Gastroesophageal sphincter (tissue), 4 donors: ENCODE measurements at regions not wholly inside any gene's neighbourhood (a gene's known extent, or its start where the extent isn't known, plus 50 kb on each side); places are given as distances from the start of the nearest gene placed in this dataset.

Source experiments
- ATAC-seq: fragments of 150-250 bp; one replicate; pipeline ENCODE4 v1.9.1; 2016; ENCODE audit warnings: mild to moderate bottlenecking, moderate library complexity
- H3K27ac ChIP-seq, 4 donors: fragments of 200-600 bp; sonication (generic) in 3 of 4; 1 replicate in 3 of 4; 2 replicates in 1 of 4; pipeline ENCODE4 v1.5.1; 2016 to 2019
- H3K27me3 ChIP-seq: fragments of 200-600 bp; sonication (generic); one replicate; pipeline ENCODE4 v1.5.1; 2019
- H3K36me3 ChIP-seq, 2 donors: fragments of 200-600 bp; sonication (generic); one replicate each; pipeline ENCODE4 v1.5.1; 2019; ENCODE audit warnings: control low read depth in 1 of 2
- H3K4me1 ChIP-seq, 3 donors: fragments of 200-600 bp; sonication (generic); 1 replicate in 2 of 3; 2 replicates in 1 of 3; pipeline ENCODE4 v1.5.1; 2016 to 2019; ENCODE audit warnings: control low read depth in 2 of 3
- H3K4me3 ChIP-seq, 2 donors: fragments of 200-600 bp; sonication (generic); one replicate each; pipeline ENCODE4 v1.5.1; 2019; ENCODE audit warnings: mild to moderate bottlenecking in 1 of 2, moderate library complexity in 1 of 2
- H3K9me3 ChIP-seq, 3 donors: fragments of 200-600 bp; sonication (generic); one replicate each; pipeline ENCODE4 v1.5.1; 2017 to 2019; ENCODE audit warnings: control low read depth in 2 of 3
- EP300 ChIP-seq: sonication (generic); formaldehyde crosslinking; IDR thresholded peaks from one replicate; pipeline ENCODE4 v1.6.1; 2017; ENCODE audit warnings: antibody characterized with exemption, mild to moderate bottlenecking
- POLR2A ChIP-seq, 2 donors: fragments of 450-650 bp; IDR thresholded peaks; one replicate each; pipeline ENCODE4 v1.6.1; 2017; ENCODE audit warnings: antibody characterized with exemption in 2 of 2, mild to moderate bottlenecking in 2 of 2, moderate library complexity in 1 of 2
- POLR2AphosphoS5 ChIP-seq: sonication (generic); formaldehyde crosslinking; IDR thresholded peaks from one replicate; pipeline ENCODE4 v1.6.1; 2017; ENCODE audit warnings: antibody characterized with exemption
- WGBS, 2 donors: methylation state at CpG; one replicate each; pipeline ENCODE4 v1.1.5; 2018; ENCODE audit warnings: low coverage in 1 of 2; 5-methylcytosine and 5-hydroxymethylcytosine counted together
- TF ChIP-seq, protein P1 (sequence below), 4 experiments: fragments of 200-600 bp in 2 of 4; fragments of 450-650 bp in 2 of 4; sonication (generic) in 1 of 4; IDR thresholded peaks; one replicate each; pipeline ENCODE4 v1.5.1; 2017 to 2019; ENCODE audit warnings: antibody characterized with exemption in 4 of 4, mild to moderate bottlenecking in 2 of 4, moderate library complexity in 2 of 4

DNA sequence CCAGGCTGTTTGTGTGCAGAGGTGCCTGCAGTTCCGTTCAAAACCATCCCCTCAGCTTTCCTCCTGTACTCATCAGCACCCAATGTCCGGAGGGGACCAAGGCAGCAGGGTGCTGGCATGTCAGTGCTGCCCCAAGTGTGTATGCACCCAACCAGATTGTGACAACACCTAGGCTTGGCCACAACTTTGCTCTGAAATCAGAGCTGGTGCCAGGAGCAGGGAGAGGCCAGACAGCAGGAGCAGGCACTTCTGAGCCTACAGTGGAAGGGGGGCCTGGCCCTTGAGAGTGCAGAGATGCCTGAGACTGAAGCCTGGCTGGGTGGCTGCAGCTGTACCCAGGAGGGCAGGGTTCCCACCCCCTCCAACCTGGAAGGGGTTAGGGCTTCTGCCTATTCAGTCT lies 56.5 kb upstream of the RASGEF1B start:
- ATAC-seq = no peak
- TF ChIP-seq POLR2A (IDR thresholded peaks at IDR 0.05) (no peak), POLR2AphosphoS5 (no peak), EP300 (no peak)
- TF ChIP-seq, protein P1, sequence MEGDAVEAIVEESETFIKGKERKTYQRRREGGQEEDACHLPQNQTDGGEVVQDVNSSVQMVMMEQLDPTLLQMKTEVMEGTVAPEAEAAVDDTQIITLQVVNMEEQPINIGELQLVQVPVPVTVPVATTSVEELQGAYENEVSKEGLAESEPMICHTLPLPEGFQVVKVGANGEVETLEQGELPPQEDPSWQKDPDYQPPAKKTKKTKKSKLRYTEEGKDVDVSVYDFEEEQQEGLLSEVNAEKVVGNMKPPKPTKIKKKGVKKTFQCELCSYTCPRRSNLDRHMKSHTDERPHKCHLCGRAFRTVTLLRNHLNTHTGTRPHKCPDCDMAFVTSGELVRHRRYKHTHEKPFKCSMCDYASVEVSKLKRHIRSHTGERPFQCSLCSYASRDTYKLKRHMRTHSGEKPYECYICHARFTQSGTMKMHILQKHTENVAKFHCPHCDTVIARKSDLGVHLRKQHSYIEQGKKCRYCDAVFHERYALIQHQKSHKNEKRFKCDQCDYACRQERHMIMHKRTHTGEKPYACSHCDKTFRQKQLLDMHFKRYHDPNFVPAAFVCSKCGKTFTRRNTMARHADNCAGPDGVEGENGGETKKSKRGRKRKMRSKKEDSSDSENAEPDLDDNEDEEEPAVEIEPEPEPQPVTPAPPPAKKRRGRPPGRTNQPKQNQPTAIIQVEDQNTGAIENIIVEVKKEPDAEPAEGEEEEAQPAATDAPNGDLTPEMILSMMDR (IDR thresholded peaks at IDR 0.05) = no peak
- no peaks in the 10 kb centered on the region for H3K36me3 ChIP-seq
- 100% methylated on average over 1 of the region's 2 CpGs; no CpG with 5 or more reads in 1 of the 2 donors for WGBS, 2 donors
- H3K4me3 ChIP-seq = no peak overlapping the region
- H3K4me1 ChIP-seq = no peaks in the 10 kb centered on the region
- no peak overlapping the region for H3K27ac ChIP-seq
- H3K27me3 ChIP-seq = no peaks in the 10 kb centered on the region
- peaks cover 0 to 7% (median 0%) of the 10 kb centered on the region in 3 donors for H3K9me3 ChIP-seq

DNA sequence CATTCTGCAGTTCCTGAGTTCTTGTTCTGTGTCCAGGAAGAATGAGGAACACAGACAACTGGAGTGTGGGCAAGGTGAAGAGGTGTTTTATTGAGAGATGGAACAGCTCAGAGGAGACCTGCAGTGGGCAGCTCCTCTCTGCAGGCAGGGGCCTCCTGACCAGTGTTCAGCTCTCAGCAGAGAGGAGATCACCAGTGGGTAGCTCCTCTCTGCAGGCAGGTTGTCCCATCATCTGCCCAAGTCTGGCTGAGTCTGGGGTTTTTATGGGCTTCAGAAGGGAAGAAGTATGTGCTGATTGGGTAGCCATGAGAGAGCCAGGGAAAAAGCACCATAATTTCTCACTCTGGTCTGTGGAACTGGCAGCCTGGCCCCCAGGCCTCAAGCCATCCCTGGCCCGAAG lies 56.0 kb upstream of the RASGEF1B start:
- H3K27ac ChIP-seq = no peak overlapping the region
- H3K27me3 ChIP-seq = no peaks in the 10 kb centered on the region
- no peak overlapping the region for H3K4me3 ChIP-seq
- no peaks in the 10 kb centered on the region for H3K36me3 ChIP-seq
- WGBS, 2 donors = no CpG with 5 or more reads among the region's 1 CpG
- no peak for ATAC-seq
- TF ChIP-seq, protein P1 (IDR thresholded peaks at IDR 0.05) = no peak
- no peak for TF ChIP-seq POLR2A (IDR thresholded peaks at IDR 0.05)
- no peak for TF ChIP-seq POLR2AphosphoS5
- no peak for TF ChIP-seq EP300
- no peaks in the 10 kb centered on the region for H3K4me1 ChIP-seq
- peaks cover 0 to 7% (median 0%) of the 10 kb centered on the region in 3 donors for H3K9me3 ChIP-seq

DNA sequence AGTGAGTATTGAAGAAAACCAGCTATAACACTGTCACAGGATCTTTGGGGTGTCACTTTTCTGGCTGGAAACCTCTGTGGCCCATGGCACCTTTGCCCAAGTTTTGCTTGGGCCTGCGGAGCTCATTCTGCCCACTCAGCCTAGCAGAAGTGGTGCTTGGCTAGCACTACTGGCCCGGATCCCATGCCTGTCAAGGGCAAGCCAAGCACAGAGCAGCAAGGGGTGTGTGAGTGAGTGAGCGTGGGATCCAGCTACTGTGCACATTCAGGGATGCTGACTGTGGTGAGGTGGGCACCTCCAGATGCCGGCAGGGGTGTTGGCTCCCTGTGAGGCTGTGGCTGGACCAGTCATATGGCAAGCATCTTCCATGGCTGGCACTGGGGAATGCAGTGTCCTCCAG lies 55.4 kb upstream of the RASGEF1B start:
- Histone ChIP-seq H3K27me3 (no peaks in the 10 kb centered on the region), H3K36me3 (no peaks in the 10 kb centered on the region), H3K4me1 (no peaks in the 10 kb centered on the region), H3K4me3 (no peak overlapping the region), H3K27ac (no peak overlapping the region), H3K9me3 (peaks cover 0 to 7% (median 0%) of the 10 kb centered on the region in 3 donors)
- WGBS, 2 donors = 40% methylated on average over 1 of the region's 4 CpGs
- TF ChIP-seq, protein P1 (IDR thresholded peaks at IDR 0.05) = no peak
- no peak for TF ChIP-seq POLR2AphosphoS5
- TF ChIP-seq POLR2A (IDR thresholded peaks at IDR 0.05) = no peak
- TF ChIP-seq EP300 = no peak
- ATAC-seq = no peak

DNA sequence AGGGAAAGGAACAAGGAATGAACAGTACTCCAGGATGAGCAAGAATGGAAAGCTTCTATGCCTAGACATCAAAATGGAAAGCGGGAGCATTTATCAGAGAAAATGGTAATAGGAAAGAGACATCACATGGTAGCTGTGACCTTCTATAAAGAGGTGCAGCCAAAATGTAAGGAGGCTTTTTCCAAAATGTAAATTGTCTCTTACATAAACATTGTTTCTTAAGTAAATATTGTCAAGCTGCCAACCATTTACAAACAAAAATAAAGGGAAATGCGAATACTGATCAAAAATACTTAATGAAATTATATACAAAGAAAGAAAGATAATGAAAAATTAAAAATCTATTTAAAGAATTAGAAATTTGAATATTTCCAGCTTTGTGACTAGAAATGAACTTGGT lies 55.0 kb upstream of the RASGEF1B start:
- Histone ChIP-seq H3K27me3 (no peaks in the 10 kb centered on the region), H3K36me3 (no peaks in the 10 kb centered on the region)
- WGBS, 2 donors = 69 to 74% methylated on average over 2 of the region's 2 CpGs

More for the DNA sequence above, 55.0 kb upstream of the RASGEF1B start:
- Histone ChIP-seq H3K27ac (no peak overlapping the region), H3K9me3 (peaks cover 0 to 7% (median 0%) of the 10 kb centered on the region in 3 donors), H3K4me3 (no peak overlapping the region), H3K4me1 (no peaks in the 10 kb centered on the region)
- TF ChIP-seq POLR2AphosphoS5 (no peak), EP300 (no peak), POLR2A (IDR thresholded peaks at IDR 0.05) (no peak)
- TF ChIP-seq, protein P1 (IDR thresholded peaks at IDR 0.05) = no peak
- no peak for ATAC-seq
